GM23338 (cell line): ENCODE measurements at regions not wholly inside any gene's neighbourhood (a gene's known extent, or its start where the extent isn't known, plus 50 kb on each side); places are given as distances from the start of the nearest gene placed in this dataset.

Experiments used
- ATAC-seq: fragments of 200-7000 bp; cut with Tn5 transposase; 3 replicates; pipeline ENCODE4 v1.9.1; 2020
- DNase-seq: peaks from one replicate; pipeline ENCODE4 v3.0.0-alpha.2; 2015; ENCODE audit warnings: low spot score
- H2AFZ ChIP-seq: fragments of 200-600 bp; sonication (generic); 2 replicates; pipeline ENCODE4 v1.8.0; 2016; ENCODE audit warnings: antibody characterized with exemption, mild to moderate bottlenecking, moderate library complexity
- H3F3A ChIP-seq: fragments of 200-600 bp; sonication (generic); replicated peaks from 2 replicates; pipeline ENCODE4 v1.8.0; 2017; ENCODE audit warnings: antibody characterized with exemption, mixed run types, low read depth
- H3K27ac ChIP-seq: fragments of 200-600 bp; sonication (generic); 2 replicates; pipeline ENCODE4 v1.6.1; 2016; ENCODE audit warnings: low read depth
- H3K27me3 ChIP-seq: fragments of 200-600 bp; sonication (generic); 2 replicates; pipeline ENCODE4 v1.8.0; 2016; ENCODE audit warnings: mild to moderate bottlenecking, mixed run types, moderate library complexity; ENCODE audit not compliant: insufficient read depth
- H3K36me3 ChIP-seq: fragments of 200-600 bp; sonication (generic); 2 replicates; pipeline ENCODE4 v1.8.0; 2016; ENCODE audit warnings: mild to moderate bottlenecking; ENCODE audit not compliant: insufficient read depth
- H3K4me1 ChIP-seq: fragments of 200-600 bp; sonication (generic); 2 replicates; pipeline ENCODE4 v1.8.0; 2016; ENCODE audit warnings: mild to moderate bottlenecking, moderate library complexity; ENCODE audit not compliant: insufficient read depth
- H3K4me2 ChIP-seq: fragments of 200-600 bp; sonication (generic); 2 replicates; pipeline ENCODE4 v1.7.1; 2017; ENCODE audit warnings: mixed run types
- H3K4me3 ChIP-seq: fragments of 200-600 bp; sonication (generic); 2 replicates; pipeline ENCODE4 v1.6.1; 2016; ENCODE audit warnings: mixed run types
- H3K79me2 ChIP-seq: fragments of 200-600 bp; sonication (generic); replicated peaks from 2 replicates; pipeline ENCODE4 v1.8.0; 2017; ENCODE audit warnings: mild to moderate bottlenecking; ENCODE audit not compliant: insufficient read depth
- H3K9me2 ChIP-seq: fragments of 200-600 bp; sonication (generic); 2 replicates; pipeline ENCODE4 v1.8.0; 2017; ENCODE audit not compliant: insufficient read depth
- H4K20me1 ChIP-seq: fragments of 200-600 bp; sonication (generic); replicated peaks from 2 replicates; pipeline ENCODE4 v1.8.0; 2017; ENCODE audit warnings: mild to moderate bottlenecking; ENCODE audit not compliant: insufficient read depth
- H3K27ac Mint-ChIP-seq: 2 replicates; pipeline ENCODE4 v1.8.0; 2020; ENCODE audit warnings: inconsistent platforms, mild to moderate bottlenecking, moderate library complexity, mixed read lengths
- H3K27me3 Mint-ChIP-seq: 3 replicates; pipeline ENCODE4 v1.8.0; 2022; ENCODE audit warnings: low read depth, mild to moderate bottlenecking, moderate library complexity, mixed read lengths, inconsistent platforms; ENCODE audit not compliant: insufficient read depth, poor library complexity
- H3K36me3 Mint-ChIP-seq: 3 replicates; pipeline ENCODE4 v1.8.0; 2021; ENCODE audit warnings: low read depth, mild to moderate bottlenecking, inconsistent platforms, moderate library complexity, mixed read lengths
- H3K4me1 Mint-ChIP-seq: 3 replicates; pipeline ENCODE4 v1.8.0; 2020; ENCODE audit warnings: mild to moderate bottlenecking, inconsistent platforms, mixed read lengths
- H3K4me3 Mint-ChIP-seq: 3 replicates; pipeline ENCODE4 v1.8.0; 2021; ENCODE audit warnings: moderate library complexity, mild to moderate bottlenecking, inconsistent platforms, mixed read lengths
- H3K9me3 Mint-ChIP-seq: 3 replicates; pipeline ENCODE4 v1.8.0; 2020; ENCODE audit warnings: moderate library complexity, mild to moderate bottlenecking, inconsistent platforms, mixed read lengths
- CREB1 ChIP-seq: fragments of 250-450 bp; sonication (Bioruptor Pico); IDR thresholded peaks from 2 replicates; pipeline ENCODE4 v1.5.0; 2020; ENCODE audit warnings: low read depth, mild to moderate bottlenecking, moderate library complexity
- CTCF ChIP-seq, 2 experiments: fragments of 200-600 bp in 1 of 2; sonication (generic) in 1 of 2; conservative IDR thresholded peaks; 2 replicates each; pipeline versions ENCODE4 v1.5.1 to v1.6.1; 2016 to 2017; ENCODE audit warnings: antibody characterized with exemption in 2 of 2, low read depth in 2 of 2, mild to moderate bottlenecking in 2 of 2, moderate library complexity in 1 of 2
- EZH2phosphoT487 ChIP-seq: fragments of 200-600 bp; sonication (generic); IDR thresholded peaks from one replicate; pipeline ENCODE4 v1.8.1; 2018; ENCODE audit warnings: antibody characterized with exemption; ENCODE audit not compliant: unreplicated experiment
- JUNB ChIP-seq: IDR thresholded peaks from one replicate; pipeline ENCODE4 v1.6.1; 2016; ENCODE audit warnings: antibody characterized with exemption; ENCODE audit not compliant: unreplicated experiment
- POLR2AphosphoS5 ChIP-seq: IDR thresholded peaks from 2 replicates; pipeline ENCODE4 v1.6.1; 2016; ENCODE audit warnings: antibody characterized with exemption, low read depth
- REST ChIP-seq: IDR thresholded peaks from one replicate; pipeline ENCODE4 v1.6.1; 2018; ENCODE audit warnings: antibody characterized with exemption; ENCODE audit not compliant: unreplicated experiment
- ZNF114 ChIP-seq: fragments of 250-450 bp; sonication (Bioruptor Pico); IDR thresholded peaks from 2 replicates; pipeline ENCODE4 v1.5.0; 2020; ENCODE audit warnings: mild to moderate bottlenecking, moderate library complexity
- ZNF331 ChIP-seq: fragments of 250-450 bp; sonication (Bioruptor Pico); IDR thresholded peaks from 2 replicates; pipeline ENCODE4 v1.5.0; 2020; ENCODE audit warnings: low read depth, mild to moderate bottlenecking, moderate library complexity

- ATAC-seq = no peak
- H3K4me3 Mint-ChIP-seq = no peak overlapping the region
- Histone ChIP-seq H3K4me1 (peaks cover 22% of the 10 kb centered on the region), H3K36me3 (no peaks in the 10 kb centered on the region), H3F3A (no peaks in the 10 kb centered on the region), H3K9me2 (0 out of 2 replicates have a peak, but pooled peaks cover 3% of the 10 kb centered on the region), H3K27ac (no peak overlapping the region), H2AFZ (no peak overlapping the region), H3K79me2 (no peaks in the 10 kb centered on the region), H3K4me2 (no peak overlapping the region), H4K20me1 (no peaks in the 10 kb centered on the region), H3K27me3 (no peaks in the 10 kb centered on the region), H3K4me3 (no peak overlapping the region)
- DNase-seq = no peak
- H3K9me3 Mint-ChIP-seq = no peaks in the 10 kb centered on the region
- H3K36me3 Mint-ChIP-seq = no peaks in the 10 kb centered on the region; the same call in 2 of the 3 replicates
- peaks cover 25% of the 10 kb centered on the region for H3K4me1 Mint-ChIP-seq
- no peaks in the 10 kb centered on the region for H3K27me3 Mint-ChIP-seq
- no peak overlapping the region for H3K27ac Mint-ChIP-seq
- TF ChIP-seq JUNB (no peak), POLR2AphosphoS5 (no peak), ZNF114 (CRISPR knock-in tag) (no peak), CREB1 (CRISPR knock-in tag) (no peak), EZH2phosphoT487 (no peak), CTCF (conservative IDR thresholded peaks at IDR 0.05; ENCODE audit: low read depth in 2 of 2) (no peak)
These were observed 319.6 kb upstream of the TCF4 start for GRCh38 chr18:55907453-55908175.

GRCh38 chr18:55906536-55906935 is 318.5 kb upstream of the TCF4 start:
- Histone ChIP-seq H3K27me3 (no peaks in the 10 kb centered on the region), H3F3A (no peaks in the 10 kb centered on the region), H3K27ac (no peak overlapping the region), H3K4me1 (peaks cover 22% of the 10 kb centered on the region), H3K4me2 (no peak overlapping the region), H4K20me1 (no peaks in the 10 kb centered on the region), H3K4me3 (no peak overlapping the region), H2AFZ (no peak overlapping the region), H3K36me3 (no peaks in the 10 kb centered on the region), H3K9me2 (no peaks in the 10 kb centered on the region), H3K79me2 (no peaks in the 10 kb centered on the region)
- TF ChIP-seq ZNF331 (CRISPR knock-in tag) = no peak
- no peak for TF ChIP-seq REST
- no peak for TF ChIP-seq POLR2AphosphoS5
- Mint-ChIP-seq H3K9me3 (no peaks in the 10 kb centered on the region), H3K36me3 (no peaks in the 10 kb centered on the region; the same call in 2 of the 3 replicates), H3K27me3 (no peaks in the 10 kb centered on the region), H3K27ac (no peak overlapping the region), H3K4me1 (peaks cover 25% of the 10 kb centered on the region), H3K4me3 (no peak overlapping the region)
- DNase-seq = no peak
- ATAC-seq = no peak
